IMR-90 (cell line): ENCODE measurements at regions not wholly inside any gene's neighbourhood (a gene's known extent, or its start where the extent isn't known, plus 50 kb on each side); places are given as distances from the start of the nearest gene placed in this dataset.

Experiments used
- ATAC-seq: fragments of 200-7000 bp; cut with Tn5 transposase; 2 replicates; pipeline ENCODE4 v1.9.1; 2020; ENCODE audit warnings: low read depth, mild to moderate bottlenecking, moderate library complexity
- BruUV-seq: library from RNA; stranded (reverse); fragments of 400-500 nt; replicated peaks from 2 replicates; lab custom pipeline; 2021; lab: Mats Ljungman, UMichigan
- CTCF ChIA-PET: fragments of 300-600 bp; formaldehyde crosslinking; extraction: SDS; loops from one replicate; lab custom pipeline; 2021; ENCODE audit warnings: antibody characterized with exemption; lab: Yijun Ruan, JAX
- POLR2A ChIA-PET: fragments of 300-600 bp; sonication (Branson Sonifier 250); formaldehyde crosslinking; loops from one replicate; lab custom pipeline; 2022; ENCODE audit warnings: antibody characterized with exemption; ENCODE audit not compliant: unreplicated experiment; lab: Charles Lee
- DNase-seq: peaks from one replicate; pipeline ENCODE4 v3.0.0; 2013
- H2AFZ ChIP-seq: replicated peaks from 2 replicates; pipeline ENCODE3; 2013; ENCODE audit warnings: low read length, mild to moderate bottlenecking; ENCODE audit not compliant: poor library complexity
- H2AK5ac ChIP-seq: 2 replicates; pipeline ENCODE4 v1.6.1; 2013; ENCODE audit warnings: low read depth, low read length, inconsistent platforms
- H2AK9ac ChIP-seq: replicated peaks from 2 replicates; pipeline ENCODE3; 2013; ENCODE audit warnings: mild to moderate bottlenecking, low read depth, low read length, moderate library complexity; ENCODE audit not compliant: poor library complexity
- H2BK120ac ChIP-seq: 2 replicates; pipeline ENCODE4 v1.6.1; 2013; ENCODE audit warnings: low read depth, low read length, inconsistent platforms
- H2BK15ac ChIP-seq: 3 replicates; pipeline ENCODE4 v1.6.1; 2013; ENCODE audit warnings: low read depth, low read length, inconsistent platforms
- H2BK20ac ChIP-seq: 2 replicates; pipeline ENCODE4 v1.6.1; 2013; ENCODE audit warnings: low read depth, mild to moderate bottlenecking, inconsistent platforms, low read length, moderate library complexity
- H2BK5ac ChIP-seq: 2 replicates; pipeline ENCODE4 v1.6.1; 2013; ENCODE audit warnings: mild to moderate bottlenecking, low read depth, low read length, inconsistent platforms; ENCODE audit not compliant: poor library complexity, severe bottlenecking
- H3K14ac ChIP-seq: replicated peaks from 2 replicates; pipeline ENCODE4 v1.6.1; 2013; ENCODE audit warnings: low read depth, low read length, inconsistent platforms
- H3K18ac ChIP-seq: 2 replicates; pipeline ENCODE4 v1.6.1; 2013; ENCODE audit warnings: low read depth, low read length, control low read depth
- H3K23ac ChIP-seq: 2 replicates; pipeline ENCODE4 v1.6.1; 2013; ENCODE audit warnings: low read depth, low read length, inconsistent platforms
- H3K27ac ChIP-seq: 2 replicates; pipeline ENCODE4 v1.5.1; 2013; ENCODE audit warnings: mild to moderate bottlenecking, control low read depth, low read length; ENCODE audit not compliant: insufficient read depth
- H3K27me3 ChIP-seq: 2 replicates; pipeline ENCODE4 v1.6.1; 2013; ENCODE audit warnings: low read length; ENCODE audit not compliant: control insufficient read depth, insufficient read depth
- H3K36me3 ChIP-seq: 2 replicates; pipeline ENCODE4 v1.6.1; 2013; ENCODE audit warnings: low read length, mixed read lengths; ENCODE audit not compliant: control insufficient read depth, insufficient read depth
- H3K4ac ChIP-seq: 2 replicates; pipeline ENCODE4 v1.6.1; 2013; ENCODE audit warnings: low read depth, low read length, inconsistent platforms
- H3K4me1 ChIP-seq: 2 replicates; pipeline ENCODE4 v1.6.1; 2013; ENCODE audit warnings: low read length, mixed read lengths; ENCODE audit not compliant: control insufficient read depth, insufficient read depth
- H3K4me2 ChIP-seq: 2 replicates; pipeline ENCODE4 v1.6.1; 2013; ENCODE audit warnings: low read depth, mild to moderate bottlenecking, control low read depth, low read length, moderate library complexity
- H3K4me3 ChIP-seq: 2 replicates; pipeline ENCODE4 v1.5.1; 2013; ENCODE audit warnings: low read depth, mild to moderate bottlenecking, control low read depth, low read length, moderate library complexity; ENCODE audit not compliant: insufficient read depth
- H3K56ac ChIP-seq: 2 replicates; pipeline ENCODE4 v1.6.1; 2013; ENCODE audit warnings: low read length, inconsistent platforms; ENCODE audit not compliant: insufficient read depth; ENCODE audit errors: extremely low read depth
- H3K79me1 ChIP-seq, 2 experiments: 2 replicates each; pipeline ENCODE4 v1.6.1; 2013; ENCODE audit warnings: low read length in 2 of 2, inconsistent platforms in 1 of 2, low read depth in 1 of 2
- H3K9ac ChIP-seq: 2 replicates; pipeline ENCODE4 v1.6.1; 2013; ENCODE audit warnings: low read depth, low read length, control low read depth
- H3K9me1 ChIP-seq: 2 replicates; pipeline ENCODE4 v1.6.1; 2013; ENCODE audit warnings: low read length, inconsistent platforms; ENCODE audit not compliant: insufficient read depth
- H3K9me3 ChIP-seq: 2 replicates; pipeline ENCODE4 v1.6.1; 2013; ENCODE audit warnings: low read length; ENCODE audit not compliant: control insufficient read depth, insufficient read depth
- H4K20me1 ChIP-seq: 2 replicates; pipeline ENCODE4 v1.6.1; 2013; ENCODE audit warnings: low read length, inconsistent platforms; ENCODE audit not compliant: insufficient read depth
- H4K5ac ChIP-seq: 2 replicates; pipeline ENCODE4 v1.6.1; 2013; ENCODE audit warnings: mild to moderate bottlenecking, low read depth, low read length, control low read depth
- H4K8ac ChIP-seq, 2 experiments: 2 replicates each; pipeline ENCODE4 v1.6.1; 2013; ENCODE audit warnings: low read depth in 2 of 2, low read length in 2 of 2, control low read depth in 1 of 2, inconsistent platforms in 1 of 2
- H4K91ac ChIP-seq: 2 replicates; pipeline ENCODE4 v1.6.1; 2013; ENCODE audit warnings: low read depth, low read length, inconsistent platforms; ENCODE audit not compliant: insufficient read depth
- BHLHE40 ChIP-seq: fragments of 150-350 bp; IDR thresholded peaks from 2 replicates; pipeline ENCODE4 v1.6.1; 2016; ENCODE audit warnings: mild to moderate bottlenecking, low read depth, low read length
- FOS ChIP-seq: fragments of 150-350 bp; IDR thresholded peaks from 2 replicates; pipeline ENCODE4 v1.6.1; 2016; ENCODE audit warnings: low read depth, low read length
- MAFK ChIP-seq: IDR thresholded peaks from 2 replicates; pipeline ENCODE4 v1.6.1; 2012; ENCODE audit warnings: low read depth, low read length, improper control_type of control experiment
- MAZ ChIP-seq: IDR thresholded peaks from 2 replicates; pipeline ENCODE4 v1.6.1; 2012; ENCODE audit warnings: low read depth, mild to moderate bottlenecking, low read length, improper control_type of control experiment, moderate library complexity, borderline replicate concordance
- RAD21 ChIP-seq: IDR thresholded peaks from 2 replicates; pipeline ENCODE4 v1.6.1; 2012; ENCODE audit warnings: low read length, improper control_type of control experiment
- SMC3 ChIP-seq: fragments of 150-350 bp; IDR thresholded peaks from 2 replicates; pipeline ENCODE4 v1.6.1; 2016; ENCODE audit warnings: low read depth, mild to moderate bottlenecking, antibody characterized with exemption, low read length, moderate library complexity
- USF2 ChIP-seq: fragments of 150-350 bp; IDR thresholded peaks from 2 replicates; pipeline ENCODE4 v1.6.1; 2017; ENCODE audit warnings: mild to moderate bottlenecking, antibody characterized with exemption, low read length, low read depth
- WGBS, 2 experiments: methylation state at CpG; one replicate each; pipeline versions ENCODE4 v1.1.5 to v1.1.7; 2013; ENCODE audit warnings: missing lambda C conversion rate in 2 of 2; ENCODE audit not compliant: insufficient read length in 1 of 2; ENCODE audit errors: extremely low coverage in 2 of 2; 5-methylcytosine and 5-hydroxymethylcytosine counted together
- dilution Hi-C: fragments of 300-500 bp; cut with HindIII; formaldehyde crosslinking; loops from one replicate; pipeline ENCODE4 v1.14.3; 2018; ENCODE audit warnings: low sequenced_read_pairs; ENCODE audit not compliant: unreplicated experiment
- in situ Hi-C: fragments of 300-500 bp; cut with MboI; formaldehyde crosslinking; loops from 3 replicates; pipeline ENCODE4 v1.14.3; 2019; ENCODE audit warnings: low sequenced_read_pairs, inconsistent platforms, mixed read lengths
- intact Hi-C: fragments of 100-400 bp; cut with micrococcal nuclease; formaldehyde crosslinking; loops from 2 replicates; pipeline ENCODE4 v1.10.0; 2022

- Histone ChIP-seq H2BK15ac (no peak overlapping the region), H3K56ac (no peak overlapping the region), H3K18ac (no peak overlapping the region), H3K14ac (no peak overlapping the region), H3K4me3 (no peak overlapping the region), H2AK5ac (no peak overlapping the region), H3K9me1 (no peaks in the 10 kb centered on the region), H4K91ac (no peak overlapping the region), H3K9ac (no peak overlapping the region), H3K4me1 (no peaks in the 10 kb centered on the region), H4K20me1 (no peaks in the 10 kb centered on the region), H3K27me3 (no peaks in the 10 kb centered on the region), H3K27ac (no peak overlapping the region), H2BK20ac (no peak overlapping the region), H3K36me3 (no peaks in the 10 kb centered on the region), H3K79me1 (no peaks in the 10 kb centered on the region), H3K9me3 (peaks cover 2% of the 10 kb centered on the region; the same call in 1 of the 2 replicates), H2BK5ac (no peak overlapping the region), H2BK120ac (no peak overlapping the region), H2AFZ (no peak overlapping the region), H3K23ac (no peak overlapping the region), H2AK9ac (no peak overlapping the region), H4K5ac (no peak overlapping the region), H3K4me2 (no peak overlapping the region), H4K8ac (no peak overlapping the region), H3K4ac (no peak overlapping the region)
- no CpG with 5 or more reads among the region's 4 CpGs for WGBS, 2 experiments
- POLR2A ChIA-PET: no interaction called here
- TF ChIP-seq MAFK (no peak), SMC3 (no peak), FOS (no peak), RAD21 (no peak), USF2 (no peak), BHLHE40 (no peak), MAZ (no peak)
- in situ Hi-C loops: no loop called here
- dilution Hi-C loops: no loop called here
- BruUV-seq: no TSS peak
- no peak for ATAC-seq
- no peak for DNase-seq
- CTCF ChIA-PET: no interaction called here
- intact Hi-C loops: no loop called here
Measured at GRCh38 chr4:25502115-25502514, 125.1 kb downstream of the ANAPC4 start.
